GM23338 (cell line): ENCODE measurements at regions not wholly inside any gene's neighbourhood (a gene's known extent, or its start where the extent isn't known, plus 50 kb on each side); places are given as distances from the start of the nearest gene placed in this dataset.

Source experiments
- ATAC-seq: fragments of 200-7000 bp; cut with Tn5 transposase; 3 replicates; pipeline ENCODE4 v1.9.1; 2020
- DNase-seq: peaks from one replicate; pipeline ENCODE4 v3.0.0-alpha.2; 2015; ENCODE audit warnings: low spot score
- H2AFZ ChIP-seq: fragments of 200-600 bp; sonication (generic); 2 replicates; pipeline ENCODE4 v1.8.0; 2016; ENCODE audit warnings: antibody characterized with exemption, mild to moderate bottlenecking, moderate library complexity
- H3F3A ChIP-seq: fragments of 200-600 bp; sonication (generic); replicated peaks from 2 replicates; pipeline ENCODE4 v1.8.0; 2017; ENCODE audit warnings: antibody characterized with exemption, mixed run types, low read depth
- H3K27ac ChIP-seq: fragments of 200-600 bp; sonication (generic); 2 replicates; pipeline ENCODE4 v1.6.1; 2016; ENCODE audit warnings: low read depth
- H3K27me3 ChIP-seq: fragments of 200-600 bp; sonication (generic); 2 replicates; pipeline ENCODE4 v1.8.0; 2016; ENCODE audit warnings: mild to moderate bottlenecking, mixed run types, moderate library complexity; ENCODE audit not compliant: insufficient read depth
- H3K36me3 ChIP-seq: fragments of 200-600 bp; sonication (generic); 2 replicates; pipeline ENCODE4 v1.8.0; 2016; ENCODE audit warnings: mild to moderate bottlenecking; ENCODE audit not compliant: insufficient read depth
- H3K4me1 ChIP-seq: fragments of 200-600 bp; sonication (generic); 2 replicates; pipeline ENCODE4 v1.8.0; 2016; ENCODE audit warnings: mild to moderate bottlenecking, moderate library complexity; ENCODE audit not compliant: insufficient read depth
- H3K4me2 ChIP-seq: fragments of 200-600 bp; sonication (generic); 2 replicates; pipeline ENCODE4 v1.7.1; 2017; ENCODE audit warnings: mixed run types
- H3K4me3 ChIP-seq: fragments of 200-600 bp; sonication (generic); 2 replicates; pipeline ENCODE4 v1.6.1; 2016; ENCODE audit warnings: mixed run types
- H3K79me2 ChIP-seq: fragments of 200-600 bp; sonication (generic); replicated peaks from 2 replicates; pipeline ENCODE4 v1.8.0; 2017; ENCODE audit warnings: mild to moderate bottlenecking; ENCODE audit not compliant: insufficient read depth
- H3K9me2 ChIP-seq: fragments of 200-600 bp; sonication (generic); 2 replicates; pipeline ENCODE4 v1.8.0; 2017; ENCODE audit not compliant: insufficient read depth
- H4K20me1 ChIP-seq: fragments of 200-600 bp; sonication (generic); replicated peaks from 2 replicates; pipeline ENCODE4 v1.8.0; 2017; ENCODE audit warnings: mild to moderate bottlenecking; ENCODE audit not compliant: insufficient read depth
- H3K27ac Mint-ChIP-seq: 2 replicates; pipeline ENCODE4 v1.8.0; 2020; ENCODE audit warnings: inconsistent platforms, mild to moderate bottlenecking, moderate library complexity, mixed read lengths
- H3K27me3 Mint-ChIP-seq: 3 replicates; pipeline ENCODE4 v1.8.0; 2022; ENCODE audit warnings: low read depth, mild to moderate bottlenecking, moderate library complexity, mixed read lengths, inconsistent platforms; ENCODE audit not compliant: insufficient read depth, poor library complexity
- H3K36me3 Mint-ChIP-seq: 3 replicates; pipeline ENCODE4 v1.8.0; 2021; ENCODE audit warnings: low read depth, mild to moderate bottlenecking, inconsistent platforms, moderate library complexity, mixed read lengths
- H3K4me1 Mint-ChIP-seq: 3 replicates; pipeline ENCODE4 v1.8.0; 2020; ENCODE audit warnings: mild to moderate bottlenecking, inconsistent platforms, mixed read lengths
- H3K4me3 Mint-ChIP-seq: 3 replicates; pipeline ENCODE4 v1.8.0; 2021; ENCODE audit warnings: moderate library complexity, mild to moderate bottlenecking, inconsistent platforms, mixed read lengths
- H3K9me3 Mint-ChIP-seq: 3 replicates; pipeline ENCODE4 v1.8.0; 2020; ENCODE audit warnings: moderate library complexity, mild to moderate bottlenecking, inconsistent platforms, mixed read lengths
- CREB1 ChIP-seq: fragments of 250-450 bp; sonication (Bioruptor Pico); IDR thresholded peaks from 2 replicates; pipeline ENCODE4 v1.5.0; 2020; ENCODE audit warnings: low read depth, mild to moderate bottlenecking, moderate library complexity
- EZH2 ChIP-seq: fragments of 200-600 bp; sonication (generic); IDR thresholded peaks from one replicate; pipeline ENCODE4 v1.8.0; 2017; ENCODE audit warnings: antibody characterized with exemption, mild to moderate bottlenecking, low read depth; ENCODE audit not compliant: unreplicated experiment
- EZH2phosphoT487 ChIP-seq: fragments of 200-600 bp; sonication (generic); IDR thresholded peaks from one replicate; pipeline ENCODE4 v1.8.1; 2018; ENCODE audit warnings: antibody characterized with exemption; ENCODE audit not compliant: unreplicated experiment
- JUNB ChIP-seq: IDR thresholded peaks from one replicate; pipeline ENCODE4 v1.6.1; 2016; ENCODE audit warnings: antibody characterized with exemption; ENCODE audit not compliant: unreplicated experiment
- NANOG ChIP-seq: IDR thresholded peaks from 2 replicates; pipeline ENCODE4 v1.6.1; 2016; ENCODE audit warnings: antibody characterized with exemption, borderline replicate concordance
- POLR2AphosphoS5 ChIP-seq: IDR thresholded peaks from 2 replicates; pipeline ENCODE4 v1.6.1; 2016; ENCODE audit warnings: antibody characterized with exemption, low read depth
- STAT1 ChIP-seq: IDR thresholded peaks from one replicate; pipeline ENCODE4 v1.6.1; 2016; ENCODE audit warnings: antibody characterized with exemption; ENCODE audit not compliant: unreplicated experiment
- ZNF331 ChIP-seq: fragments of 250-450 bp; sonication (Bioruptor Pico); IDR thresholded peaks from 2 replicates; pipeline ENCODE4 v1.5.0; 2020; ENCODE audit warnings: low read depth, mild to moderate bottlenecking, moderate library complexity
- TF ChIP-seq, protein P1 (sequence below), 2 experiments: fragments of 200-600 bp in 1 of 2; sonication (generic) in 1 of 2; conservative IDR thresholded peaks; 2 replicates each; pipeline versions ENCODE4 v1.5.1 to v1.6.1; 2016 to 2017; ENCODE audit warnings: antibody characterized with exemption in 2 of 2, low read depth in 2 of 2, mild to moderate bottlenecking in 2 of 2, moderate library complexity in 1 of 2
- TF ChIP-seq, protein P2 (sequence below): IDR thresholded peaks from 2 replicates; pipeline ENCODE4 v1.6.1; 2016; ENCODE audit warnings: antibody characterized with exemption
- TF ChIP-seq, protein P3 (sequence below): IDR thresholded peaks from one replicate; pipeline ENCODE4 v1.6.1; 2018; ENCODE audit warnings: antibody characterized with exemption; ENCODE audit not compliant: unreplicated experiment
- TF ChIP-seq, protein P4 (sequence below): fragments of 250-450 bp; sonication (Bioruptor Pico); IDR thresholded peaks from 2 replicates; pipeline ENCODE4 v1.5.0; 2020; ENCODE audit warnings: mild to moderate bottlenecking, moderate library complexity

DNA sequence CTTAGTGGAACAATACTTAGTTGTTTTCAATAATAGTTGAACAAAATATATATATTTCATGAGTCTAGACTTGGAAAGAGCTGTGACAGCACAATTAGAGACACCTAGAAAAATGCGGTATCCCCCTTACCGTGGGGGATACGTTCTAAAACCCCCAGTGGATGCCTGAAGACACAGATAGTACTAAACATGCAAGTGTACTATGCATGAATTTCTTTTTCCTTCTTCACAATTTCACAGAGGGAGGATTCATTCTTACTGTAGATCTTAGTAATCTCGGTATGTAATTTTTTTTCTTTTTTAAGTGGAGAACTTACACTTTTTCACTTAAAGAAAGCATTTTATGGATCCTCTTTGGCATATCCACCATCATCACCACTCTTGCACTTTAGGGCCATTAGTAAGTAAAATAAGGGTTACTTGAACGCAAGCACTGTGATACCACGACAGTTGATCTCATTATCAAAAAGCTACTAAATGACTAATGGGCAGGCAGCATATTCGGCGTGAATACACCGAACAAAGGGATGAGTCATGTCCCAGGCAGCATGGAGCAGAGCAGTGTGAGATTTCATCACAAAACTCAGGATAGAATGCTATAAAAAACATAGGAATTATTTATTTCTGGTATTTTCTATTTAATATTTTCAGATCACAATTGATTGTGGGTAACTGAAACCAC is 72.3 kb upstream of the ZNF280D start:
- Histone ChIP-seq H3K36me3 (peaks cover 4% of the 10 kb centered on the region; the same call in 1 of the 2 replicates), H3K27ac (no peak overlapping the region), H3K27me3 (no peaks in the 10 kb centered on the region), H3K4me1 (no peaks in the 10 kb centered on the region), H3K4me2 (no peak overlapping the region), H3K4me3 (no peak overlapping the region), H3F3A (no peaks in the 10 kb centered on the region), H3K79me2 (no peaks in the 10 kb centered on the region), H2AFZ (no peak overlapping the region), H4K20me1 (no peaks in the 10 kb centered on the region), H3K9me2 (no peaks in the 10 kb centered on the region; the same call in 1 of the 2 replicates)
- Mint-ChIP-seq H3K27ac (no peak overlapping the region), H3K4me3 (no peak overlapping the region), H3K36me3 (no peaks in the 10 kb centered on the region; the same call in 2 of the 3 replicates), H3K4me1 (no peaks in the 10 kb centered on the region), H3K9me3 (peaks cover 23% of the 10 kb centered on the region; the same call in 2 of the 3 replicates), H3K27me3 (peaks cover 2% of the 10 kb centered on the region)
- TF ChIP-seq CREB1 (CRISPR knock-in tag) (no peak), EZH2phosphoT487 (no peak), POLR2AphosphoS5 (no peak), STAT1 (no peak), ZNF331 (CRISPR knock-in tag) (no peak), EZH2 (no peak), NANOG (no peak), JUNB (no peak)
- TF ChIP-seq, protein P1, sequence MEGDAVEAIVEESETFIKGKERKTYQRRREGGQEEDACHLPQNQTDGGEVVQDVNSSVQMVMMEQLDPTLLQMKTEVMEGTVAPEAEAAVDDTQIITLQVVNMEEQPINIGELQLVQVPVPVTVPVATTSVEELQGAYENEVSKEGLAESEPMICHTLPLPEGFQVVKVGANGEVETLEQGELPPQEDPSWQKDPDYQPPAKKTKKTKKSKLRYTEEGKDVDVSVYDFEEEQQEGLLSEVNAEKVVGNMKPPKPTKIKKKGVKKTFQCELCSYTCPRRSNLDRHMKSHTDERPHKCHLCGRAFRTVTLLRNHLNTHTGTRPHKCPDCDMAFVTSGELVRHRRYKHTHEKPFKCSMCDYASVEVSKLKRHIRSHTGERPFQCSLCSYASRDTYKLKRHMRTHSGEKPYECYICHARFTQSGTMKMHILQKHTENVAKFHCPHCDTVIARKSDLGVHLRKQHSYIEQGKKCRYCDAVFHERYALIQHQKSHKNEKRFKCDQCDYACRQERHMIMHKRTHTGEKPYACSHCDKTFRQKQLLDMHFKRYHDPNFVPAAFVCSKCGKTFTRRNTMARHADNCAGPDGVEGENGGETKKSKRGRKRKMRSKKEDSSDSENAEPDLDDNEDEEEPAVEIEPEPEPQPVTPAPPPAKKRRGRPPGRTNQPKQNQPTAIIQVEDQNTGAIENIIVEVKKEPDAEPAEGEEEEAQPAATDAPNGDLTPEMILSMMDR (conservative IDR thresholded peaks at IDR 0.05; ENCODE audit: low read depth in 2 of 2), result no peak
- TF ChIP-seq, protein P2, sequence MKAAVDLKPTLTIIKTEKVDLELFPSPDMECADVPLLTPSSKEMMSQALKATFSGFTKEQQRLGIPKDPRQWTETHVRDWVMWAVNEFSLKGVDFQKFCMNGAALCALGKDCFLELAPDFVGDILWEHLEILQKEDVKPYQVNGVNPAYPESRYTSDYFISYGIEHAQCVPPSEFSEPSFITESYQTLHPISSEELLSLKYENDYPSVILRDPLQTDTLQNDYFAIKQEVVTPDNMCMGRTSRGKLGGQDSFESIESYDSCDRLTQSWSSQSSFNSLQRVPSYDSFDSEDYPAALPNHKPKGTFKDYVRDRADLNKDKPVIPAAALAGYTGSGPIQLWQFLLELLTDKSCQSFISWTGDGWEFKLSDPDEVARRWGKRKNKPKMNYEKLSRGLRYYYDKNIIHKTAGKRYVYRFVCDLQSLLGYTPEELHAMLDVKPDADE, result no peak
- TF ChIP-seq, protein P3, sequence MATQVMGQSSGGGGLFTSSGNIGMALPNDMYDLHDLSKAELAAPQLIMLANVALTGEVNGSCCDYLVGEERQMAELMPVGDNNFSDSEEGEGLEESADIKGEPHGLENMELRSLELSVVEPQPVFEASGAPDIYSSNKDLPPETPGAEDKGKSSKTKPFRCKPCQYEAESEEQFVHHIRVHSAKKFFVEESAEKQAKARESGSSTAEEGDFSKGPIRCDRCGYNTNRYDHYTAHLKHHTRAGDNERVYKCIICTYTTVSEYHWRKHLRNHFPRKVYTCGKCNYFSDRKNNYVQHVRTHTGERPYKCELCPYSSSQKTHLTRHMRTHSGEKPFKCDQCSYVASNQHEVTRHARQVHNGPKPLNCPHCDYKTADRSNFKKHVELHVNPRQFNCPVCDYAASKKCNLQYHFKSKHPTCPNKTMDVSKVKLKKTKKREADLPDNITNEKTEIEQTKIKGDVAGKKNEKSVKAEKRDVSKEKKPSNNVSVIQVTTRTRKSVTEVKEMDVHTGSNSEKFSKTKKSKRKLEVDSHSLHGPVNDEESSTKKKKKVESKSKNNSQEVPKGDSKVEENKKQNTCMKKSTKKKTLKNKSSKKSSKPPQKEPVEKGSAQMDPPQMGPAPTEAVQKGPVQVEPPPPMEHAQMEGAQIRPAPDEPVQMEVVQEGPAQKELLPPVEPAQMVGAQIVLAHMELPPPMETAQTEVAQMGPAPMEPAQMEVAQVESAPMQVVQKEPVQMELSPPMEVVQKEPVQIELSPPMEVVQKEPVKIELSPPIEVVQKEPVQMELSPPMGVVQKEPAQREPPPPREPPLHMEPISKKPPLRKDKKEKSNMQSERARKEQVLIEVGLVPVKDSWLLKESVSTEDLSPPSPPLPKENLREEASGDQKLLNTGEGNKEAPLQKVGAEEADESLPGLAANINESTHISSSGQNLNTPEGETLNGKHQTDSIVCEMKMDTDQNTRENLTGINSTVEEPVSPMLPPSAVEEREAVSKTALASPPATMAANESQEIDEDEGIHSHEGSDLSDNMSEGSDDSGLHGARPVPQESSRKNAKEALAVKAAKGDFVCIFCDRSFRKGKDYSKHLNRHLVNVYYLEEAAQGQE, result no peak
- TF ChIP-seq, protein P4, sequence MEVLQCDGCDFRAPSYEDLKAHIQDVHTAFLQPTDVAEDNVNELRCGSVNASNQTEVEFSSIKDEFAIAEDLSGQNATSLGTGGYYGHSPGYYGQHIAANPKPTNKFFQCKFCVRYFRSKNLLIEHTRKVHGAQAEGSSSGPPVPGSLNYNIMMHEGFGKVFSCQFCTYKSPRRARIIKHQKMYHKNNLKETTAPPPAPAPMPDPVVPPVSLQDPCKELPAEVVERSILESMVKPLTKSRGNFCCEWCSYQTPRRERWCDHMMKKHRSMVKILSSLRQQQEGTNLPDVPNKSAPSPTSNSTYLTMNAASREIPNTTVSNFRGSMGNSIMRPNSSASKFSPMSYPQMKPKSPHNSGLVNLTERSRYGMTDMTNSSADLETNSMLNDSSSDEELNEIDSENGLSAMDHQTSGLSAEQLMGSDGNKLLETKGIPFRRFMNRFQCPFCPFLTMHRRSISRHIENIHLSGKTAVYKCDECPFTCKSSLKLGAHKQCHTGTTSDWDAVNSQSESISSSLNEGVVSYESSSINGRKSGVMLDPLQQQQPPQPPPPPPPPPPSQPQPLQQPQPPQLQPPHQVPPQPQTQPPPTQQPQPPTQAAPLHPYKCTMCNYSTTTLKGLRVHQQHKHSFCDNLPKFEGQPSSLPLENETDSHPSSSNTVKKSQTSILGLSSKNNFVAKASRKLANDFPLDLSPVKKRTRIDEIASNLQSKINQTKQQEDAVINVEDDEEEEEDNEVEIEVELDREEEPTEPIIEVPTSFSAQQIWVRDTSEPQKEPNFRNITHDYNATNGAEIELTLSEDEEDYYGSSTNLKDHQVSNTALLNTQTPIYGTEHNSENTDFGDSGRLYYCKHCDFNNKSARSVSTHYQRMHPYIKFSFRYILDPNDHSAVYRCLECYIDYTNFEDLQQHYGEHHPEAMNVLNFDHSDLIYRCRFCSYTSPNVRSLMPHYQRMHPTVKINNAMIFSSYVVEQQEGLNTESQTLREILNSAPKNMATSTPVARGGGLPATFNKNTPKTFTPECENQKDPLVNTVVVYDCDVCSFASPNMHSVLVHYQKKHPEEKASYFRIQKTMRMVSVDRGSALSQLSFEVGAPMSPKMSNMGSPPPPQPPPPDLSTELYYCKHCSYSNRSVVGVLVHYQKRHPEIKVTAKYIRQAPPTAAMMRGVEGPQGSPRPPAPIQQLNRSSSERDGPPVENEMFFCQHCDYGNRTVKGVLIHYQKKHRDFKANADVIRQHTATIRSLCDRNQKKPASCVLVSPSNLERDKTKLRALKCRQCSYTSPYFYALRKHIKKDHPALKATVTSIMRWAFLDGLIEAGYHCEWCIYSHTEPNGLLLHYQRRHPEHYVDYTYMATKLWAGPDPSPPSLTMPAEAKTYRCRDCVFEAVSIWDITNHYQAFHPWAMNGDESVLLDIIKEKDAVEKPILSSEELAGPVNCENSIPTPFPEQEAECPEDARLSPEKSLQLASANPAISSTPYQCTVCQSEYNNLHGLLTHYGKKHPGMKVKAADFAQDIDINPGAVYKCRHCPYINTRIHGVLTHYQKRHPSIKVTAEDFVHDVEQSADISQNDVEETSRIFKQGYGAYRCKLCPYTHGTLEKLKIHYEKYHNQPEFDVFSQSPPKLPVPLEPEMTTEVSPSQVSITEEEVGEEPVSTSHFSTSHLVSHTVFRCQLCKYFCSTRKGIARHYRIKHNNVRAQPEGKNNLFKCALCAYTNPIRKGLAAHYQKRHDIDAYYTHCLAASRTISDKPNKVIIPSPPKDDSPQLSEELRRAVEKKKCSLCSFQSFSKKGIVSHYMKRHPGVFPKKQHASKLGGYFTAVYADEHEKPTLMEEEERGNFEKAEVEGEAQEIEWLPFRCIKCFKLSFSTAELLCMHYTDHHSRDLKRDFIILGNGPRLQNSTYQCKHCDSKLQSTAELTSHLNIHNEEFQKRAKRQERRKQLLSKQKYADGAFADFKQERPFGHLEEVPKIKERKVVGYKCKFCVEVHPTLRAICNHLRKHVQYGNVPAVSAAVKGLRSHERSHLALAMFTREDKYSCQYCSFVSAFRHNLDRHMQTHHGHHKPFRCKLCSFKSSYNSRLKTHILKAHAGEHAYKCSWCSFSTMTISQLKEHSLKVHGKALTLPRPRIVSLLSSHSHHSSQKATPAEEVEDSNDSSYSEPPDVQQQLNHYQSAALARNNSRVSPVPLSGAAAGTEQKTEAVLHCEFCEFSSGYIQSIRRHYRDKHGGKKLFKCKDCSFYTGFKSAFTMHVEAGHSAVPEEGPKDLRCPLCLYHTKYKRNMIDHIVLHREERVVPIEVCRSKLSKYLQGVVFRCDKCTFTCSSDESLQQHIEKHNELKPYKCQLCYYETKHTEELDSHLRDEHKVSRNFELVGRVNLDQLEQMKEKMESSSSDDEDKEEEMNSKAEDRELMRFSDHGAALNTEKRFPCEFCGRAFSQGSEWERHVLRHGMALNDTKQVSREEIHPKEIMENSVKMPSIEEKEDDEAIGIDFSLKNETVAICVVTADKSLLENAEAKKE (CRISPR knock-in tag), result no peak
- no peak for ATAC-seq
- DNase-seq, result no peak
